H9 (cell line): ENCODE measurements at regions not wholly inside any gene's neighbourhood (a gene's known extent, or its start where the extent isn't known, plus 50 kb on each side); places are given as distances from the start of the nearest gene placed in this dataset.
A peak's percentile ranks its signal among the peaks of the same experiment; 100 is the strongest.

ENCODE experiments used
- DNase-seq: peaks from one replicate; pipeline ENCODE4 v3.0.0-alpha.2; 2017
- H2AFZ ChIP-seq: one replicate; pipeline ENCODE4 v1.6.1; 2013; ENCODE audit warnings: mild to moderate bottlenecking, low read length, control low read depth, moderate library complexity
- H2AK5ac ChIP-seq: 2 replicates; pipeline ENCODE4 v1.6.1; 2013; ENCODE audit warnings: low read length, control low read depth, mixed read lengths; ENCODE audit not compliant: insufficient read length
- H2BK120ac ChIP-seq: one replicate; pipeline ENCODE4 v1.6.1; 2013; ENCODE audit warnings: low read depth, mild to moderate bottlenecking, low read length, control low read depth, inconsistent platforms; ENCODE audit not compliant: poor library complexity, severe bottlenecking
- H2BK12ac ChIP-seq: 2 replicates; pipeline ENCODE4 v1.6.1; 2013; ENCODE audit warnings: low read length, control low read depth, mixed read lengths, low read depth; ENCODE audit not compliant: insufficient read length
- H2BK15ac ChIP-seq: 2 replicates; pipeline ENCODE4 v1.6.1; 2013; ENCODE audit warnings: low read depth, low read length, control low read depth
- H2BK20ac ChIP-seq: one replicate; pipeline ENCODE4 v1.6.1; 2013; ENCODE audit warnings: low read depth, mild to moderate bottlenecking, low read length, control low read depth, inconsistent platforms; ENCODE audit not compliant: poor library complexity, severe bottlenecking
- H2BK5ac ChIP-seq: 2 replicates; pipeline ENCODE4 v1.6.1; 2013; ENCODE audit warnings: low read length, control low read depth, mixed read lengths; ENCODE audit not compliant: insufficient read length
- H3K14ac ChIP-seq: 2 replicates; pipeline ENCODE4 v1.6.1; 2013; ENCODE audit warnings: low read length, control low read depth; ENCODE audit not compliant: insufficient read depth
- H3K18ac ChIP-seq: 2 replicates; pipeline ENCODE4 v1.6.1; 2013; ENCODE audit warnings: low read depth, mild to moderate bottlenecking, mixed read lengths, low read length, control low read depth; ENCODE audit not compliant: insufficient read length
- H3K23ac ChIP-seq: 2 replicates; pipeline ENCODE4 v1.6.1; 2013; ENCODE audit warnings: low read length, control low read depth, mixed read lengths, low read depth; ENCODE audit not compliant: insufficient read length
- H3K23me2 ChIP-seq: 2 replicates; pipeline ENCODE4 v1.6.1; 2013; ENCODE audit warnings: low read depth, mild to moderate bottlenecking, mixed read lengths, low read length, control low read depth; ENCODE audit not compliant: insufficient read length, poor library complexity, severe bottlenecking
- H3K27ac ChIP-seq: 2 replicates; pipeline ENCODE4 v1.5.1; 2013; ENCODE audit warnings: low read length, control low read depth, mixed read lengths, low read depth; ENCODE audit not compliant: insufficient read length
- H3K27me3 ChIP-seq: 2 replicates; pipeline ENCODE4 v1.6.1; 2013; ENCODE audit warnings: low read length, control low read depth, inconsistent platforms; ENCODE audit not compliant: insufficient read depth
- H3K4ac ChIP-seq: 2 replicates; pipeline ENCODE4 v1.6.1; 2013; ENCODE audit warnings: low read depth, mild to moderate bottlenecking, control low read depth, inconsistent platforms, low read length, moderate library complexity
- H3K4me1 ChIP-seq: 2 replicates; pipeline ENCODE4 v1.6.1; 2013; ENCODE audit warnings: low read length, control low read depth, inconsistent platforms; ENCODE audit not compliant: insufficient read depth
- H3K4me2 ChIP-seq: 2 replicates; pipeline ENCODE4 v1.6.1; 2013; ENCODE audit warnings: low read length, control low read depth, mixed read lengths; ENCODE audit not compliant: insufficient read length, insufficient read depth
- H3K56ac ChIP-seq: 2 replicates; pipeline ENCODE4 v1.6.1; 2013; ENCODE audit warnings: low read depth, mild to moderate bottlenecking, mixed read lengths, low read length, control low read depth; ENCODE audit not compliant: insufficient read length
- H3K79me1 ChIP-seq: 2 replicates; pipeline ENCODE4 v1.6.1; 2013; ENCODE audit warnings: low read depth, mild to moderate bottlenecking, moderate library complexity, low read length, control low read depth, inconsistent platforms; ENCODE audit not compliant: insufficient read depth, poor library complexity, severe bottlenecking
- H3K79me2 ChIP-seq: 2 replicates; pipeline ENCODE4 v1.6.1; 2013; ENCODE audit warnings: low read length, control low read depth, inconsistent platforms; ENCODE audit not compliant: insufficient read depth
- H3K9ac ChIP-seq: 2 replicates; pipeline ENCODE4 v1.6.1; 2013; ENCODE audit warnings: low read length, control low read depth, mixed read lengths; ENCODE audit not compliant: insufficient read length; ENCODE audit errors: extremely low read depth
- H3K9me3 ChIP-seq: one replicate; pipeline ENCODE4 v1.6.1; 2013; ENCODE audit warnings: low read depth, low read length, inconsistent platforms; ENCODE audit not compliant: control insufficient read depth
- H3T11ph ChIP-seq: one replicate; pipeline ENCODE4 v1.6.1; 2013; ENCODE audit warnings: mild to moderate bottlenecking, low read length, control low read depth, inconsistent platforms
- H4K20me1 ChIP-seq: one replicate; pipeline ENCODE4 v1.6.1; 2013; ENCODE audit not compliant: control insufficient read depth, insufficient read length, insufficient read depth
- H4K5ac ChIP-seq: 2 replicates; pipeline ENCODE4 v1.6.1; 2013; ENCODE audit warnings: low read depth, mild to moderate bottlenecking, mixed read lengths, low read length, control low read depth; ENCODE audit not compliant: insufficient read length
- H4K8ac ChIP-seq: replicated peaks from 2 replicates; pipeline ENCODE4 v1.6.1; 2013; ENCODE audit warnings: low read length, control low read depth, mixed read lengths, low read depth; ENCODE audit not compliant: insufficient read length
- H4K91ac ChIP-seq: 2 replicates; pipeline ENCODE4 v1.6.1; 2013; ENCODE audit warnings: low read depth, mild to moderate bottlenecking, moderate library complexity, mixed read lengths, low read length, control low read depth; ENCODE audit not compliant: insufficient read length
- H3K27ac Mint-ChIP-seq, 3 experiments: 2 replicates in 2 of 3; 3 replicates in 1 of 3; pipeline ENCODE4 v1.8.0; 2020 to 2021; ENCODE audit warnings: mixed read lengths in 3 of 3, mild to moderate bottlenecking in 1 of 3, moderate library complexity in 1 of 3
- H3K27me3 Mint-ChIP-seq: 2 replicates; pipeline ENCODE4 v1.8.0; 2021; ENCODE audit warnings: low read depth, mild to moderate bottlenecking, moderate library complexity, mixed read lengths
- H3K36me3 Mint-ChIP-seq, 3 experiments: 2 replicates in 2 of 3; 3 replicates in 1 of 3; pipeline ENCODE4 v1.8.0; 2020 to 2021; ENCODE audit warnings: low read depth in 3 of 3, mixed read lengths in 3 of 3; ENCODE audit not compliant: insufficient read depth in 1 of 3
- H3K4me1 Mint-ChIP-seq, 2 experiments: 2 replicates each; pipeline ENCODE4 v1.8.0; 2020; ENCODE audit warnings: mixed read lengths in 2 of 2
- H3K4me3 Mint-ChIP-seq, 2 experiments: 2 replicates in 1 of 2; 3 replicates in 1 of 2; pipeline ENCODE4 v1.8.0; 2020 to 2021; ENCODE audit warnings: mild to moderate bottlenecking in 2 of 2, mixed read lengths in 2 of 2, moderate library complexity in 1 of 2
- H3K9me3 Mint-ChIP-seq, 2 experiments: 2 replicates in 1 of 2; 3 replicates in 1 of 2; pipeline ENCODE4 v1.8.0; 2020; ENCODE audit warnings: mild to moderate bottlenecking in 2 of 2, mixed read lengths in 2 of 2, moderate library complexity in 1 of 2
- WGBS: extraction: QIAGEN DNeasy Blood & Tissue Kit; methylation state at CpG from one replicate; pipeline ENCODE4 v1.1.7; 2013; ENCODE audit warnings: missing lambda C conversion rate, low lambda C conversion rate, mixed read lengths; ENCODE audit not compliant: insufficient read length; ENCODE audit errors: extremely low coverage; 5-methylcytosine and 5-hydroxymethylcytosine counted together
- TF ChIP-seq, protein P1 (sequence below): fragments of 200-600 bp; sonication (generic); conservative IDR thresholded peaks from 3 replicates; pipeline ENCODE4 v1.8.0; 2021; ENCODE audit warnings: antibody characterized with exemption, mild to moderate bottlenecking

DNA sequence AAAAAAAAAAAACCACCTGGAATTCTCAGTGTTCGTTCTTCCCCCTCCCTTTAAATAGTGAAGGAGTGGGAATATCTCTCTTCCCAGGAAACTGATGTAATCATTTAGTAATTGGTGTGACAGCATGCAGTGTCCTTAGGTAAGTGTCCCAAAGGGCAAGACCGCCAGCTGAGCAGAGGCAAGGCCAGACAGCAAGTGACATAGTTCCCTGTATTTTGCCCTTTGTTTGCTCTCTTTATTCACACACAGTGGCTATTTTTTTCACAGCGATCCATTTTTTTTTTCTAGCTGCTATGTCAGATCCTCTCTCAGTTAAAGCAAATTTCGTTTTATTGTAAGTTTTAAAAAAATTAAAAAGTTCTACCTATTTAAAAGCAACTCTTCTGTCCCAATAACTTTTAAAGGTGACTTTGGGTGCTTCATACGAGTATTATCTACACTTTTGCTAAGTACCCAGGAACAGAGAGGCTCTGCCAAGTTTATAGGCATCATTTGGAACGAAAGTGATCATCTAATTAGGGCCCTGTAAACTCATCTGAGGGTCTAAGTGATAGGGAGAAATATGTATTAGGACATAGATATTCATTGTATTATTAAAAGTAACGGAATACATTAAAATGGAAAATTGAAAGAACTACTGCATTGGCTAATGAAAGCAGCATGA, 98.2 kb upstream of the ALDH1A1 start:
- peak overlapping the region; percentile 53 for H3K27ac ChIP-seq
- no peaks in the 10 kb centered on the region for H3K79me1 ChIP-seq
- no peak overlapping the region for H4K5ac ChIP-seq
- no peak overlapping the region for H3K14ac ChIP-seq
- H3K27me3 ChIP-seq: no peaks in the 10 kb centered on the region
- H4K8ac ChIP-seq: no peak overlapping the region
- peak; percentile 56 for DNase-seq
- no peak overlapping the region for H3K9ac ChIP-seq
- no peak overlapping the region for H2AFZ ChIP-seq
- peak overlapping the region; percentile 19 for H3K4me2 ChIP-seq
- H4K91ac ChIP-seq: no peak overlapping the region
- peak overlapping the region; percentile 51 to 93 (median 88) for H3K27ac Mint-ChIP-seq
- no peaks in the 10 kb centered on the region for H3K79me2 ChIP-seq
- H2AK5ac ChIP-seq: no peak overlapping the region
- H3K27me3 Mint-ChIP-seq: no peaks in the 10 kb centered on the region
- no peak overlapping the region for H2BK120ac ChIP-seq
- H2BK15ac ChIP-seq: no peak overlapping the region
- no CpG with 5 or more reads among the region's 7 CpGs for WGBS
- H3K23ac ChIP-seq: no peak overlapping the region
- peaks cover 43 to 48% of the 10 kb centered on the region in 2 experiments for H3K4me1 Mint-ChIP-seq
- H2BK12ac ChIP-seq: no peak overlapping the region
- no peaks in the 10 kb centered on the region for H3K23me2 ChIP-seq
- no peak overlapping the region for H3K56ac ChIP-seq
- no peak overlapping the region for H2BK5ac ChIP-seq
- no peaks in the 10 kb centered on the region for H3K9me3 ChIP-seq
- H3K4me1 ChIP-seq: peaks cover 4% of the 10 kb centered on the region
- H3K18ac ChIP-seq: no peak overlapping the region
- no peak overlapping the region for H3K4ac ChIP-seq
- H3K9me3 Mint-ChIP-seq: no peaks in the 10 kb centered on the region
- no peaks in the 10 kb centered on the region for H3K36me3 Mint-ChIP-seq
- H3T11ph ChIP-seq: no peak overlapping the region
- TF ChIP-seq, protein P1, sequence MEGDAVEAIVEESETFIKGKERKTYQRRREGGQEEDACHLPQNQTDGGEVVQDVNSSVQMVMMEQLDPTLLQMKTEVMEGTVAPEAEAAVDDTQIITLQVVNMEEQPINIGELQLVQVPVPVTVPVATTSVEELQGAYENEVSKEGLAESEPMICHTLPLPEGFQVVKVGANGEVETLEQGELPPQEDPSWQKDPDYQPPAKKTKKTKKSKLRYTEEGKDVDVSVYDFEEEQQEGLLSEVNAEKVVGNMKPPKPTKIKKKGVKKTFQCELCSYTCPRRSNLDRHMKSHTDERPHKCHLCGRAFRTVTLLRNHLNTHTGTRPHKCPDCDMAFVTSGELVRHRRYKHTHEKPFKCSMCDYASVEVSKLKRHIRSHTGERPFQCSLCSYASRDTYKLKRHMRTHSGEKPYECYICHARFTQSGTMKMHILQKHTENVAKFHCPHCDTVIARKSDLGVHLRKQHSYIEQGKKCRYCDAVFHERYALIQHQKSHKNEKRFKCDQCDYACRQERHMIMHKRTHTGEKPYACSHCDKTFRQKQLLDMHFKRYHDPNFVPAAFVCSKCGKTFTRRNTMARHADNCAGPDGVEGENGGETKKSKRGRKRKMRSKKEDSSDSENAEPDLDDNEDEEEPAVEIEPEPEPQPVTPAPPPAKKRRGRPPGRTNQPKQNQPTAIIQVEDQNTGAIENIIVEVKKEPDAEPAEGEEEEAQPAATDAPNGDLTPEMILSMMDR: no peak
- peak overlapping the region in 1 of 2 experiments; percentile 17; a peak in 1 of 5 replicates for H3K4me3 Mint-ChIP-seq
- H4K20me1 ChIP-seq: no peaks in the 10 kb centered on the region
- H2BK20ac ChIP-seq: no peak overlapping the region
